ENCODE measurements at regions not wholly inside any gene's neighbourhood (a gene's known extent, or its start where the extent isn't known, plus 50 kb on each side); places are given as distances from the start of the nearest gene placed in this dataset.

DNA sequence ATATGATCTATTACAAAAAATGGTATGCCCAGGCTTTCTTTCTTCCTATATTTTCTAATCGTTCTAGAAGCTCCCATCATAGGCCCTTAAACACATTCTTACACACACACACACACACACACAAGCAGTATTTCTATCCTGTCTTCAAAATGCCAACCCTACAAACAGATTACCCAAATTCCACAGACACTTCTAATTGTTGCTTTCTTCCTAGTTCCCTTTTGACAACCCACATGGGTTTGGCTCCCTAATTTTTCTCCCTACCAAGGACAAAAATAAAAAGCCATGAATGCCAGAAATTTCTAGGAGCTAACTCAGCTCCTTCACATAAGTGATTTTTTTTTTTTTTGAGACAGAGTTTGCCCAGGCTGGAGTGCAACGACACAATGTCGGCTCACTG is 60.3 kb upstream of the NTF3 start:
- no peak overlapping the region for H3K4me3 ChIP-seq
- TF ChIP-seq, protein P1, sequence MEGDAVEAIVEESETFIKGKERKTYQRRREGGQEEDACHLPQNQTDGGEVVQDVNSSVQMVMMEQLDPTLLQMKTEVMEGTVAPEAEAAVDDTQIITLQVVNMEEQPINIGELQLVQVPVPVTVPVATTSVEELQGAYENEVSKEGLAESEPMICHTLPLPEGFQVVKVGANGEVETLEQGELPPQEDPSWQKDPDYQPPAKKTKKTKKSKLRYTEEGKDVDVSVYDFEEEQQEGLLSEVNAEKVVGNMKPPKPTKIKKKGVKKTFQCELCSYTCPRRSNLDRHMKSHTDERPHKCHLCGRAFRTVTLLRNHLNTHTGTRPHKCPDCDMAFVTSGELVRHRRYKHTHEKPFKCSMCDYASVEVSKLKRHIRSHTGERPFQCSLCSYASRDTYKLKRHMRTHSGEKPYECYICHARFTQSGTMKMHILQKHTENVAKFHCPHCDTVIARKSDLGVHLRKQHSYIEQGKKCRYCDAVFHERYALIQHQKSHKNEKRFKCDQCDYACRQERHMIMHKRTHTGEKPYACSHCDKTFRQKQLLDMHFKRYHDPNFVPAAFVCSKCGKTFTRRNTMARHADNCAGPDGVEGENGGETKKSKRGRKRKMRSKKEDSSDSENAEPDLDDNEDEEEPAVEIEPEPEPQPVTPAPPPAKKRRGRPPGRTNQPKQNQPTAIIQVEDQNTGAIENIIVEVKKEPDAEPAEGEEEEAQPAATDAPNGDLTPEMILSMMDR (IDR thresholded peaks at IDR 0.05), result no peak
- no peak for DNase-seq (ENCODE audit: low spot score)
- no peaks in the 10 kb centered on the region for H3K36me3 ChIP-seq
- H3K27ac ChIP-seq, result no peak overlapping the region
- H3K27me3 ChIP-seq, result no peaks in the 10 kb centered on the region
- no peaks in the 10 kb centered on the region for H3K4me1 ChIP-seq
- no peaks in the 10 kb centered on the region for H3K9me3 ChIP-seq

DNA sequence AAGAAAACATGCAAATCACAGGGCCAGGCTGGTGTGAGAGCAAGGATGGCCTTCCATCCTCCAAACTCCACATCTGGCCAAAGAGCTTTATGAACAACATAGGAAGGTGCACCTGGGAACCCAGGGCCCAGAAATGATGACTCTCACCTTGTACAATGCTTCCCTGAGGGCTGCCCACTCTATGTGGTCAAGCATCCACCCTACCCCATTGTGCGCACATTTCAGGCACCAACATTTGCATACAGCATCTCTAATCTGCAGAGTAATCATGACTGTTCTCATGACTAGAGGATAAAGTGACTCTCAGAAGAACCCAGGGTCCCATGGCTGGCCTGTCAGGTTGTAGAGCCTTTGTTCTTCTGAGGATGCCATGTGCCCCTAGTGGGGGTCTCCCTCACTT is 57.2 kb upstream of the NTF3 start:
- Histone ChIP-seq H3K4me1 (no peaks in the 10 kb centered on the region), H3K27ac (no peak overlapping the region), H3K27me3 (no peaks in the 10 kb centered on the region), H3K4me3 (no peak overlapping the region), H3K36me3 (no peaks in the 10 kb centered on the region), H3K9me3 (no peaks in the 10 kb centered on the region)
- TF ChIP-seq, protein P1 (IDR thresholded peaks at IDR 0.05), result no peak
- no peak for DNase-seq (ENCODE audit: low spot score)

DNA sequence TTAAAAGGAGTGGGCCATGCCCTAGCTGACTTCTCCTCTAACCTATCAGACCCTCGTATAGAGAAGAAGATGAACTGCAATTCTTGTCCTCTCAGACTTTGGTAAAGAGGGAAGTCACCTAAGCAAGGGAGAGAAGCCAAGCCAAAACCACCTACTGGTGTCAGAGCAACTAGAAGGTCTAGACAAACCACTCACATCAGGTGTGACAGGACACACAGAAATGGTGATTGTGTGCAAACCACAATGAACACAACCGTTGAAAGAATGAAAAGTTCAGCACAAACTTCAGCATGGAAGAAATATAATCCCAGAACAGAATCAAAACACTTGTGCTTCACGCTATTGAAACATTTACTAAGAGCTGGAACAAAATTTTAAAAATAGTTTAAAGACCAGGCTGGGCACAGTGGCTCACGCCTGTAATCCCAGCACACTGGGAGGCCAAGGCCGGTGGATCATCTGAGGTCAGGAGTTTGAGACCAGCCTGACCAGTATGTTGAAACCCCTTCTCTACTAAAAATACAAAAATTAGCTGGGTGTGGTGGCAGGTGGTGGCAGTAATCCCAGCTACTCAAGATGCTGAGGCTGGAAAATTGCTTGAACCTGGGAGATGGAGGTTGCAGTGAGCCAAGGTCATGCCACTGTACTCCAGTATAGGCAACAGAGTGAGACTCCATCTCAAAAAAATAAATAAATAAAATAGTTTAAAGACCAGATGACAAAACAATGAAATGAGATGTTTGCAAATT is 56.2 kb upstream of the NTF3 start:
- TF ChIP-seq, protein P1 (IDR thresholded peaks at IDR 0.05), result no peak
- no peak for DNase-seq (ENCODE audit: low spot score)

DNA sequence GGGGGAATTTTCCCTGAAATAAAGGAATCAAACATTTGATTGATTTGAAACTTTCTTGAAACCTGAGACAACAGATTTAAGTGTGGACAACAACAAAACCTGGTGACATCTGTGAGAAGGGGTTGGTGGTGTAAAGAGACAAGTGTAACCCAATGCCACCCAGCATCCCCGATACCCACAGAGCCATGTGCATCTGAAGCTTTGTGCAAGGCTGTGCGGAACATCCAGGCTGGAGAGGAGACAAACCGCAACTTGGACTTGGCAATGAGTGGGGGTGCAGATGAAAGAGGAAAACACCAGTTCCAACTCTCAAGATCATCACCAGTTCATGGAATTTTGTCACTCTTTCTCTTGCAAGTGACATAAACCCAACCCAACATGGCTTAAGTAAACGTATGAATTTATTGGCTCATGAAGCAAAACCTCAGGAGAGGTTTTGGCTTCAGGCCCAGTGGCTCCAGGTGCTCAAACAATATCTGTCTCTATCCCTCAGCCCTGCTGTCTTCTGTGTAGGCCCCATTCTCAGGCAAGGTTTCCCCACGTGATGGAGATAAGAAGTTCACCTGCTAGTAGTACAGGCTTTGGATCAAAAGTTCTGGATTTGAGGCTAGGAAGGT is 55.2 kb upstream of the NTF3 start:
- no peaks in the 10 kb centered on the region for H3K4me1 ChIP-seq
- H3K36me3 ChIP-seq, result no peaks in the 10 kb centered on the region
- H3K27me3 ChIP-seq, result no peaks in the 10 kb centered on the region
- H3K9me3 ChIP-seq, result no peaks in the 10 kb centered on the region
- TF ChIP-seq, protein P1 (IDR thresholded peaks at IDR 0.05), result no peak
- H3K27ac ChIP-seq, result no peak overlapping the region
- H3K4me3 ChIP-seq, result no peak overlapping the region
- DNase-seq (ENCODE audit: low spot score), result no peak

More for the DNA sequence above, 56.2 kb upstream of the NTF3 start:
- Histone ChIP-seq H3K4me3 (no peak overlapping the region), H3K27me3 (no peaks in the 10 kb centered on the region), H3K4me1 (no peaks in the 10 kb centered on the region), H3K36me3 (no peaks in the 10 kb centered on the region), H3K9me3 (no peaks in the 10 kb centered on the region), H3K27ac (no peak overlapping the region)

DNA sequence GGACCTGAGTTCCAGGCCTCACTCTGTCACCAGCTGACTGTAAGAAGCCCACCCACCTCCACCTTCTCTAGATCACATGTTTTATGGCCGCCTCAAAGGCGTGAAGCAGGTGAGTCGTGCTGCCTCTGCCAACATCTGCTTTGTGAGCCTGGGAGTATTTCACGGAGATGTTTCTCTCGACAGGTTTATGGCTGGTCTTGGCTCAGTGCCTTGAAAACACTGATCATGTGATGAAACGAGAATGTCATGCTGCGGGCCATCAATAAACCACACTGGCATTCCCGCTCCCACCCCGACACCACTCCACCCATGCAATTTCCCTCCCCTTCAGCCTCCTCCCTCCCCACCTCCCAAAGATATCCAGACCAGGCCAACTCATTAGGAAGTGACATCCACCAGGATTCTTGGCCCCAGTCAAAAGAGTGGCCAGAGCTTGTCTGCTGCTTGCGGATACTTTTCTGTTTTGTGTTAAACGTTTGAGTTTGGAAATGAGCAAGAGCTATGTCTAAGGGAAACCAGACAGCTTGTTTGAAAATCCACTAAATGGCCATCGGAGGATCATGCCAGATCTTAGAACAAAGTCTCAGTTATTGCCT is 53.8 kb upstream of the NTF3 start:
- Histone ChIP-seq H3K4me3 (no peak overlapping the region), H3K36me3 (no peaks in the 10 kb centered on the region), H3K4me1 (no peaks in the 10 kb centered on the region), H3K27ac (no peak overlapping the region), H3K27me3 (no peaks in the 10 kb centered on the region), H3K9me3 (no peaks in the 10 kb centered on the region)
- TF ChIP-seq, protein P1 (IDR thresholded peaks at IDR 0.05), result no peak
- no peak for DNase-seq (ENCODE audit: low spot score)
